OCI-LY7 (cell line): ENCODE measurements at regions not wholly inside any gene's neighbourhood (a gene's known extent, or its start where the extent isn't known, plus 50 kb on each side); places are given as distances from the start of the nearest gene placed in this dataset.

Source experiments
- CTCF ChIP-seq: fragments of 200-600 bp; sonication (generic); conservative IDR thresholded peaks from 2 replicates; pipeline ENCODE4 v1.5.1; 2014; ENCODE audit warnings: mild to moderate bottlenecking, antibody characterized with exemption, low read length, moderate library complexity, mixed read lengths
- EZH2phosphoT487 ChIP-seq: fragments of 200-600 bp; sonication (generic); IDR thresholded peaks from 2 replicates; pipeline ENCODE4 v1.6.1; 2018; ENCODE audit warnings: low read depth, borderline replicate concordance, mild to moderate bottlenecking, mixed run types, antibody characterized with exemption, low read length, moderate library complexity, mixed read lengths

DNA sequence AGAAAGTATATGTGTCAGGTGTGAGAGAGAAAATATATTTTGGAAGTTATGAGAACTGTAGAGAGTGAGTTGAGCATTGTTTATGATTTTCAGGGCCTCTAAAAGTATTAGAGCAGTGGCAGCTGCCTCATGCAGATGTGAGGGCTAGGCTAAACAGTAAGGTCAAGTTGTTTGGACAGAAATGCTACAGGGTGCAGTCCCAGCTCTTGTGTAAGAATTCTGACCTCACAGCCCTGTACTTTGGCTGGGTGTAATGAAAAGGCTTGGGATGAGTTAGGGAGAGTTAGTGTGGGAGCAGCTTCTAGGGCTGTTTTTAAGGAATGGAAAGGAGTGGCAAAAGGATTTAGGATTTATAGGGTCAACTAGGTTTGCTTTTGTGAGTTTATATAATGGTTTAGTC, 764.8 kb upstream of the ADGRB3 start:
- TF ChIP-seq EZH2phosphoT487 (no peak), CTCF (no peak)
